A673 (cell line): ENCODE measurements at regions not wholly inside any gene's neighbourhood (a gene's known extent, or its start where the extent isn't known, plus 50 kb on each side); places are given as distances from the start of the nearest gene placed in this dataset.

Experiments used
- BruUV-seq: library from RNA; stranded (reverse); fragments of 400-500 nt; replicated peaks from 2 replicates; lab custom pipeline; 2021; lab: Mats Ljungman, UMichigan
- CTCF ChIA-PET: fragments of 300-600 bp; sonication (Branson Sonifier 250); formaldehyde crosslinking; loops from one replicate; lab custom pipeline; 2022; ENCODE audit warnings: antibody characterized with exemption; lab: Charles Lee
- POLR2A ChIA-PET: fragments of 300-600 bp; sonication (Branson Sonifier 250); formaldehyde crosslinking; loops from one replicate; lab custom pipeline; 2022; ENCODE audit warnings: antibody characterized with exemption; ENCODE audit not compliant: low non-redundant PET; lab: Charles Lee
- DNase-seq: peaks from one replicate; pipeline ENCODE4 v3.0.0-alpha.2; 2015; ENCODE audit warnings: low spot score
- H3K27ac ChIP-seq: fragments of 200-600 bp; sonication (generic); 2 replicates; pipeline ENCODE4 v1.5.1; 2016; ENCODE audit warnings: mixed run types, low read depth, mild to moderate bottlenecking, mixed read lengths, antibody characterized with exemption, low read length; ENCODE audit not compliant: poor library complexity, severe bottlenecking
- H3K27me3 ChIP-seq: fragments of 200-600 bp; sonication (generic); replicated peaks from 2 replicates; pipeline ENCODE4 v1.6.1; 2017; ENCODE audit warnings: mixed run types, low read depth, mild to moderate bottlenecking, mixed read lengths, antibody characterized with exemption, low read length; ENCODE audit not compliant: insufficient read depth, poor library complexity
- H3K36me3 ChIP-seq: fragments of 200-600 bp; sonication (generic); 2 replicates; pipeline ENCODE4 v1.6.1; 2016; ENCODE audit warnings: mixed run types, mild to moderate bottlenecking, mixed read lengths, antibody characterized with exemption, low read length; ENCODE audit not compliant: insufficient read depth, poor library complexity, severe bottlenecking
- H3K4me1 ChIP-seq: fragments of 200-600 bp; sonication (generic); 2 replicates; pipeline ENCODE4 v1.6.1; 2017; ENCODE audit warnings: mixed run types, mild to moderate bottlenecking, mixed read lengths, antibody characterized with exemption, low read length; ENCODE audit not compliant: insufficient read depth, poor library complexity, severe bottlenecking
- H3K4me3 ChIP-seq: fragments of 200-600 bp; sonication (generic); 2 replicates; pipeline ENCODE4 v1.5.1; 2016; ENCODE audit warnings: low read depth, mixed run types, mild to moderate bottlenecking, mixed read lengths, low read length; ENCODE audit not compliant: poor library complexity, severe bottlenecking
- H3K9me3 ChIP-seq: fragments of 200-600 bp; sonication (generic); 2 replicates; pipeline ENCODE4 v1.6.1; 2016; ENCODE audit warnings: mixed run types, low read depth, mild to moderate bottlenecking, mixed read lengths, antibody characterized with exemption, low read length; ENCODE audit not compliant: poor library complexity, severe bottlenecking
- EZH2 ChIP-seq: fragments of 200-600 bp; sonication (generic); IDR thresholded peaks from 2 replicates; pipeline ENCODE4 v1.6.1; 2017; ENCODE audit warnings: borderline replicate concordance, low read depth, mild to moderate bottlenecking, mixed read lengths, antibody characterized with exemption, low read length; ENCODE audit not compliant: poor library complexity, severe bottlenecking
- intact Hi-C: fragments of 100-400 bp; cut with micrococcal nuclease; formaldehyde crosslinking; loops from one replicate; pipeline ENCODE4 v1.10.0; 2022; ENCODE audit not compliant: unreplicated experiment
- TF ChIP-seq, protein P1 (sequence below): fragments of 300-800, 200-600 bp; sonication (generic); conservative IDR thresholded peaks from 2 replicates; pipeline ENCODE4 v1.5.1; 2017; ENCODE audit warnings: low read depth, mild to moderate bottlenecking, antibody characterized with exemption, low read length, moderate library complexity, mixed read lengths

DNA sequence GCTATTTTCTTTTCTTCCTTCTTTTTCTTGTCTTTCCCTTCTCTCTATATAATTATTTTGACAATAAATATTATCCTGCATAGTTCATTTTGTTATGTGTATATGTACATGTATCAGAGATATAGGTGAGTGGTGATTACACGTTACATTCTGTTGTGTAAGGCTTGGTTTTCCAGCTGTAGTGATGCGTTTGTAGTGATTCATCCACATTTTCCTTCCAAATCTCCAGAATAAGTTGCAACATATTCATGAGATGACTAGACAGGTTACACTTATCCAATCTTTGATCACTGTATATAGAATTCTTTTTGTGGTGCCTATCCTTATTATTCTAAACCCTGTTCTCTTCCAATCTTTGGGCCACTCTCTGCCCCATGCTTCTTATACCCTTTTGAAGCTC lies 540.2 kb downstream of the GBA3 start:
- POLR2A ChIA-PET = no interaction called here
- CTCF ChIA-PET = no interaction called here

DNA sequence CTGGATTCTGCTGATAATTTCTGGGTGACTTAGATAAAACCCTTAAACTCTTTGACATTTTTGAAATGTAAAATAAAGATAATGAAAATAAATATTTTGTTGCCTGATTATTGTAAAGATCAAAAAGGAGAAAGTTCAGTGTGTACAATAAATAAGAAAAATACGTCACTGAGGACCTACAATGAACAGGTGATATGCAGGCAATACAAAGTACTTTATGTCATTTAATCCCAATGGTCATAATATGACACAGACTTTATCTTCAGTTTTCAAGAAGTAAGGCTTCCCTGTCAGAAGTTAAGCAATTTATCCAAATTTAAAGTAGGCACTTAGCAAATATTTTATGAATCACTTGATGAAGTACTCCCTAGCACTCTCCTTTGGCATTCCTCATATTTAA lies 532.8 kb downstream of the GBA3 start:
- Histone ChIP-seq H3K36me3 (no peaks in the 10 kb centered on the region), H3K27ac (no peak overlapping the region), H3K4me1 (no peaks in the 10 kb centered on the region), H3K27me3 (no peaks in the 10 kb centered on the region), H3K9me3 (peaks cover 16% of the 10 kb centered on the region), H3K4me3 (no peak overlapping the region)
- no TSS peak for BruUV-seq
- no peak for DNase-seq
- CTCF ChIA-PET = no interaction called here
- intact Hi-C loops = no loop called here
- POLR2A ChIA-PET = no interaction called here
- TF ChIP-seq, protein P1, sequence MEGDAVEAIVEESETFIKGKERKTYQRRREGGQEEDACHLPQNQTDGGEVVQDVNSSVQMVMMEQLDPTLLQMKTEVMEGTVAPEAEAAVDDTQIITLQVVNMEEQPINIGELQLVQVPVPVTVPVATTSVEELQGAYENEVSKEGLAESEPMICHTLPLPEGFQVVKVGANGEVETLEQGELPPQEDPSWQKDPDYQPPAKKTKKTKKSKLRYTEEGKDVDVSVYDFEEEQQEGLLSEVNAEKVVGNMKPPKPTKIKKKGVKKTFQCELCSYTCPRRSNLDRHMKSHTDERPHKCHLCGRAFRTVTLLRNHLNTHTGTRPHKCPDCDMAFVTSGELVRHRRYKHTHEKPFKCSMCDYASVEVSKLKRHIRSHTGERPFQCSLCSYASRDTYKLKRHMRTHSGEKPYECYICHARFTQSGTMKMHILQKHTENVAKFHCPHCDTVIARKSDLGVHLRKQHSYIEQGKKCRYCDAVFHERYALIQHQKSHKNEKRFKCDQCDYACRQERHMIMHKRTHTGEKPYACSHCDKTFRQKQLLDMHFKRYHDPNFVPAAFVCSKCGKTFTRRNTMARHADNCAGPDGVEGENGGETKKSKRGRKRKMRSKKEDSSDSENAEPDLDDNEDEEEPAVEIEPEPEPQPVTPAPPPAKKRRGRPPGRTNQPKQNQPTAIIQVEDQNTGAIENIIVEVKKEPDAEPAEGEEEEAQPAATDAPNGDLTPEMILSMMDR = no peak
- no peak for TF ChIP-seq EZH2

More for the DNA sequence above, 540.2 kb downstream of the GBA3 start:
- Histone ChIP-seq H3K9me3 (no peaks in the 10 kb centered on the region), H3K4me1 (no peaks in the 10 kb centered on the region), H3K36me3 (no peaks in the 10 kb centered on the region), H3K27ac (no peak overlapping the region), H3K4me3 (no peak overlapping the region), H3K27me3 (no peaks in the 10 kb centered on the region)
- no TSS peak for BruUV-seq
- no peak for TF ChIP-seq EZH2
- TF ChIP-seq, protein P1 = no peak
- intact Hi-C loops = no loop called here
- DNase-seq = no peak

DNA sequence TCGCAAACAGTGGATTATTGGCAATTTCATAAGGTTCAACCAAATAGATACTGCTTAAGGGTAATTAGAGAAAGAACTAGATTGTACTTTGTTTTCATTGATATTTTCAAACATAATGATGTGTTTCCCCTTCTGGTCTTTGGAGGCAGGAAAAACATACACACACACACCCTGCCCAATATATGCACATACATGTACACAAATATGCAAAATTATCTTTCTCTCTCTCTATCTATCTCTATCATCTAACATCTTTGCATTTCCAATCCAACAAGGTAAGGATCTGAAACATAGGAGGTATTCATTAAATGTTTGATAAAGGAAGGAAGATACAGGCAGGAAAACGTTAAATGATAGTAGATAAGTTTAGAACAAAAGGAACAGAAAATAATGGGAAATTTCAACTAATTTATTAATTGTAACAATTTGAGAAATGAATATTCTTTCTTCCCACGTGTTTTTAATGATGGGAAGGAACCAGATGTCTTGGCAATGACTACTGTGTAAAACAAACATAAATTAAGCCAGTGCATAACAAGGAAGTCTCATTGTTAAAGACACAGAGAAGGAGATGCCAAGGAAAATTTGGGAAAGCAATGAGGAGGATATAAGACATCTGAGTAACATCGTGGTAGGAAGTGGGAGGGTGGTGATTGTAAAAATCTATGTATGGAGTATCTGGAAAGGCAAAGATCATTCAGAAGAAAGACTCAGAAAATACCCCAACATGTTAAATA lies 532.1 kb downstream of the GBA3 start:
- ChIA-PET CTCF (no interaction called here), POLR2A (no interaction called here)
- TF ChIP-seq, protein P1 = no peak
- no peak for TF ChIP-seq EZH2
- DNase-seq = no peak
- no TSS peak for BruUV-seq
- Histone ChIP-seq H3K9me3 (peaks cover 23% of the 10 kb centered on the region), H3K4me3 (no peak overlapping the region), H3K27me3 (no peaks in the 10 kb centered on the region), H3K4me1 (no peaks in the 10 kb centered on the region), H3K27ac (no peak overlapping the region), H3K36me3 (no peaks in the 10 kb centered on the region)
- intact Hi-C loops = no loop called here
